C4-2B (cell line): ENCODE measurements at regions not wholly inside any gene's neighbourhood (a gene's known extent, or its start where the extent isn't known, plus 50 kb on each side); places are given as distances from the start of the nearest gene placed in this dataset.

ENCODE experiments used
- ZFX ChIP-seq: fragments of 450-650 bp; IDR thresholded peaks from 2 replicates; pipeline ENCODE4 v1.6.1; 2017
- TF ChIP-seq, protein P1 (sequence below): fragments of 450-650 bp; conservative IDR thresholded peaks from 2 replicates; pipeline ENCODE4 v1.5.1; 2017; ENCODE audit warnings: mild to moderate bottlenecking

DNA sequence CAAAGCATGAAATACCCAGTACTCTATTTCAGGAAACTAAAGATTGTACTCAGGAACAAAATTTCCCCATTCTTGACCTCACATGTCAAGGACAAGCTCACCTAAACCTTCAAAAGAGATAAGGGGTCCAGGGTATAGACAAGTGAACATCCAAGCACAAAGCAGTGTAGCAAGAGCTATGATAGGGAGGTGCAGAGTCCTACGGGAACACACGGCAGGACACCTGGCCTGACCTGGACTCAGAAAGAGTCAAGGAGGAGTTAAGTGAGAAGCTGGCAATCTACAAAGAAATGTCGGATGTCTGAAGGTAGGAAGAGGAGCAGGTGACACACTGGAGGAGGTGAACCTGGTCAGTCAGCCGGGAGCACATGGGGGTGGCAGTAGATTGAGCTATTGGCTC lies 67.1 kb upstream of the LDLRAD3 start:
- TF ChIP-seq, protein P1, sequence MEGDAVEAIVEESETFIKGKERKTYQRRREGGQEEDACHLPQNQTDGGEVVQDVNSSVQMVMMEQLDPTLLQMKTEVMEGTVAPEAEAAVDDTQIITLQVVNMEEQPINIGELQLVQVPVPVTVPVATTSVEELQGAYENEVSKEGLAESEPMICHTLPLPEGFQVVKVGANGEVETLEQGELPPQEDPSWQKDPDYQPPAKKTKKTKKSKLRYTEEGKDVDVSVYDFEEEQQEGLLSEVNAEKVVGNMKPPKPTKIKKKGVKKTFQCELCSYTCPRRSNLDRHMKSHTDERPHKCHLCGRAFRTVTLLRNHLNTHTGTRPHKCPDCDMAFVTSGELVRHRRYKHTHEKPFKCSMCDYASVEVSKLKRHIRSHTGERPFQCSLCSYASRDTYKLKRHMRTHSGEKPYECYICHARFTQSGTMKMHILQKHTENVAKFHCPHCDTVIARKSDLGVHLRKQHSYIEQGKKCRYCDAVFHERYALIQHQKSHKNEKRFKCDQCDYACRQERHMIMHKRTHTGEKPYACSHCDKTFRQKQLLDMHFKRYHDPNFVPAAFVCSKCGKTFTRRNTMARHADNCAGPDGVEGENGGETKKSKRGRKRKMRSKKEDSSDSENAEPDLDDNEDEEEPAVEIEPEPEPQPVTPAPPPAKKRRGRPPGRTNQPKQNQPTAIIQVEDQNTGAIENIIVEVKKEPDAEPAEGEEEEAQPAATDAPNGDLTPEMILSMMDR = no peak
- no peak for TF ChIP-seq ZFX
